Rectal smooth muscle tissue (tissue), 1 donor: ENCODE measurements at regions not wholly inside any gene's neighbourhood (a gene's known extent, or its start where the extent isn't known, plus 50 kb on each side); places are given as distances from the start of the nearest gene placed in this dataset.

ENCODE experiments used
- H3K27ac ChIP-seq: one replicate; pipeline ENCODE4 v1.7.0; 2013; ENCODE audit warnings: low read depth, low read length, inconsistent platforms
- H3K27me3 ChIP-seq: one replicate; pipeline ENCODE4 v1.7.0; 2013; ENCODE audit warnings: low read length; ENCODE audit not compliant: control insufficient read depth, insufficient read depth
- H3K36me3 ChIP-seq: one replicate; pipeline ENCODE4 v1.7.0; 2013; ENCODE audit warnings: low read length; ENCODE audit not compliant: control insufficient read depth, insufficient read depth
- H3K4me1 ChIP-seq: one replicate; pipeline ENCODE4 v1.7.0; 2013; ENCODE audit warnings: low read length; ENCODE audit not compliant: control insufficient read depth, insufficient read depth
- H3K4me3 ChIP-seq: one replicate; pipeline ENCODE4 v1.7.0; 2013; ENCODE audit warnings: low read length
- H3K9ac ChIP-seq: one replicate; pipeline ENCODE4 v1.7.0; 2013; ENCODE audit warnings: low read length

GRCh38 chr1:208756339-208756981 lies 512.3 kb upstream of the PLXNA2 start:
- Histone ChIP-seq H3K4me1 (no peaks in the 10 kb centered on the region), H3K27me3 (no peaks in the 10 kb centered on the region), H3K9ac (no peak overlapping the region), H3K36me3 (no peaks in the 10 kb centered on the region), H3K27ac (no peak overlapping the region), H3K4me3 (no peak overlapping the region)

- no peaks in the 10 kb centered on the region for H3K4me1 ChIP-seq
- no peaks in the 10 kb centered on the region for H3K36me3 ChIP-seq
- no peak overlapping the region for H3K27ac ChIP-seq
- H3K9ac ChIP-seq, result no peak overlapping the region
- no peak overlapping the region for H3K4me3 ChIP-seq
- H3K27me3 ChIP-seq, result no peaks in the 10 kb centered on the region
Measured at GRCh38 chr1:208757846-208758245, 513.7 kb upstream of the PLXNA2 start.

GRCh38 chr1:208759255-208759654 lies 515.1 kb upstream of the PLXNA2 start:
- Histone ChIP-seq H3K4me1 (no peaks in the 10 kb centered on the region), H3K36me3 (no peaks in the 10 kb centered on the region), H3K4me3 (no peak overlapping the region), H3K27ac (no peak overlapping the region), H3K27me3 (no peaks in the 10 kb centered on the region), H3K9ac (no peak overlapping the region)

GRCh38 chr1:208763971-208764370 lies 519.8 kb upstream of the PLXNA2 start:
- Histone ChIP-seq H3K4me3 (no peak overlapping the region), H3K4me1 (no peaks in the 10 kb centered on the region), H3K27me3 (no peaks in the 10 kb centered on the region), H3K9ac (no peak overlapping the region), H3K27ac (no peak overlapping the region), H3K36me3 (no peaks in the 10 kb centered on the region)

- no peaks in the 10 kb centered on the region for H3K4me1 ChIP-seq
- no peak overlapping the region for H3K4me3 ChIP-seq
- no peaks in the 10 kb centered on the region for H3K36me3 ChIP-seq
- H3K9ac ChIP-seq, result no peak overlapping the region
- H3K27ac ChIP-seq, result no peak overlapping the region
- H3K27me3 ChIP-seq, result no peaks in the 10 kb centered on the region
Measured at GRCh38 chr1:208766832-208767231, 522.6 kb upstream of the PLXNA2 start.

GRCh38 chr1:208767816-208768215 lies 523.6 kb upstream of the PLXNA2 start:
- H3K27ac ChIP-seq, result no peak overlapping the region
- no peaks in the 10 kb centered on the region for H3K36me3 ChIP-seq
- no peak overlapping the region for H3K9ac ChIP-seq
- H3K27me3 ChIP-seq, result no peaks in the 10 kb centered on the region
- H3K4me3 ChIP-seq, result no peak overlapping the region
- no peaks in the 10 kb centered on the region for H3K4me1 ChIP-seq

- Histone ChIP-seq H3K27ac (no peak overlapping the region), H3K36me3 (no peaks in the 10 kb centered on the region), H3K27me3 (no peaks in the 10 kb centered on the region), H3K4me3 (no peak overlapping the region), H3K4me1 (no peaks in the 10 kb centered on the region), H3K9ac (no peak overlapping the region)
Measured at GRCh38 chr1:208772891-208773290, 528.7 kb upstream of the PLXNA2 start.

GRCh38 chr1:208775841-208776240 lies 531.7 kb upstream of the PLXNA2 start:
- Histone ChIP-seq H3K27me3 (no peaks in the 10 kb centered on the region), H3K4me3 (no peak overlapping the region), H3K36me3 (no peaks in the 10 kb centered on the region), H3K27ac (no peak overlapping the region), H3K9ac (no peak overlapping the region), H3K4me1 (no peaks in the 10 kb centered on the region)

- no peaks in the 10 kb centered on the region for H3K36me3 ChIP-seq
- H3K4me3 ChIP-seq, result no peak overlapping the region
- no peak overlapping the region for H3K9ac ChIP-seq
- no peak overlapping the region for H3K27ac ChIP-seq
- no peaks in the 10 kb centered on the region for H3K27me3 ChIP-seq
- no peaks in the 10 kb centered on the region for H3K4me1 ChIP-seq
Measured at GRCh38 chr1:208778417-208778816, 534.2 kb upstream of the PLXNA2 start.

GRCh38 chr1:208781391-208782045 lies 537.3 kb upstream of the PLXNA2 start:
- Histone ChIP-seq H3K9ac (no peak overlapping the region), H3K4me1 (no peaks in the 10 kb centered on the region), H3K27ac (no peak overlapping the region), H3K36me3 (no peaks in the 10 kb centered on the region), H3K4me3 (no peak overlapping the region), H3K27me3 (no peaks in the 10 kb centered on the region)

GRCh38 chr1:208782186-208782585 lies 538.0 kb upstream of the PLXNA2 start:
- H3K27ac ChIP-seq, result no peak overlapping the region
- no peak overlapping the region for H3K4me3 ChIP-seq
- no peak overlapping the region for H3K9ac ChIP-seq
- no peaks in the 10 kb centered on the region for H3K36me3 ChIP-seq
- no peaks in the 10 kb centered on the region for H3K27me3 ChIP-seq
- no peaks in the 10 kb centered on the region for H3K4me1 ChIP-seq

- Histone ChIP-seq H3K36me3 (no peaks in the 10 kb centered on the region), H3K27me3 (no peaks in the 10 kb centered on the region), H3K27ac (no peak overlapping the region), H3K4me1 (no peaks in the 10 kb centered on the region), H3K4me3 (no peak overlapping the region), H3K9ac (no peak overlapping the region)
Measured at GRCh38 chr1:208785629-208786028, 541.4 kb upstream of the PLXNA2 start.

GRCh38 chr1:208787219-208787618 lies 543.0 kb upstream of the PLXNA2 start:
- H3K27me3 ChIP-seq, result no peaks in the 10 kb centered on the region
- H3K9ac ChIP-seq, result no peak overlapping the region
- no peak overlapping the region for H3K4me3 ChIP-seq
- no peaks in the 10 kb centered on the region for H3K4me1 ChIP-seq
- H3K27ac ChIP-seq, result no peak overlapping the region
- no peaks in the 10 kb centered on the region for H3K36me3 ChIP-seq
